K562 (cell line): ENCODE measurements at regions not wholly inside any gene's neighbourhood (a gene's known extent, or its start where the extent isn't known, plus 50 kb on each side); places are given as distances from the start of the nearest gene placed in this dataset.

Experiments used
- ATAC-seq: fragments of 200-7000 bp; cut with Tn5 transposase; 3 replicates; pipeline ENCODE4 v1.9.1; 2020; ENCODE audit warnings: moderate library complexity
- BruUV-seq: library from RNA; stranded (reverse); fragments of 400-500 nt; replicated peaks from 2 replicates; lab custom pipeline; 2021; lab: Mats Ljungman, UMichigan
- CTCF ChIA-PET: fragments of 300-600 bp; formaldehyde crosslinking; extraction: SDS; loops from one replicate; lab custom pipeline; 2021; ENCODE audit warnings: low intra/inter-chr PET ratio; lab: Yijun Ruan, JAX
- POLR2A ChIA-PET: fragments of 300-600, 350-650 bp; sonication (Branson Sonifier 250); formaldehyde crosslinking; extraction: SDS; loops from one replicate; lab custom pipeline; 2021; ENCODE audit warnings: antibody characterized with exemption, inconsistent platforms; lab: Yijun Ruan, JAX
- DNase-seq, 4 experiments: peaks; one replicate each; pipeline versions ENCODE4 v3.0.0 to v3.0.0-alpha.2; 2011 to 2018; ENCODE audit warnings: low spot score in 3 of 4, mixed read lengths in 3 of 4; ENCODE audit errors: extremely low read depth in 1 of 4
- FAIRE-seq: peaks from 2 replicates; lab custom pipeline; 2011; peaks lifted over from hg19 to GRCh38; lab: Jason Lieb, UNC
- H2AFZ ChIP-seq: 2 replicates; pipeline ENCODE4 v1.6.0; 2011; ENCODE audit warnings: low read depth, low read length, control low read depth, inconsistent platforms
- H3K27ac ChIP-seq: fragments of 200-600 bp; 3 replicates; pipeline ENCODE4 v1.8.0; 2011; ENCODE audit warnings: low read depth, mild to moderate bottlenecking, control low read depth, inconsistent platforms, low read length, moderate library complexity, mixed read lengths; ENCODE audit errors: extremely low read depth
- H3K27me3 ChIP-seq, 2 experiments: fragments of 300-600 bp in 1 of 2; 2 replicates in 1 of 2; 3 replicates in 1 of 2; pipeline versions ENCODE4 v1.6.0 to v1.8.0; 2011; ENCODE audit warnings: inconsistent platforms in 2 of 2, low read length in 2 of 2, mild to moderate bottlenecking in 1 of 2, mixed read lengths in 1 of 2, moderate library complexity in 1 of 2; ENCODE audit not compliant: control insufficient read depth in 2 of 2, insufficient read depth in 2 of 2
- H3K36me3 ChIP-seq: fragments of 300-600 bp; 3 replicates; pipeline ENCODE4 v1.8.0; 2011; ENCODE audit warnings: mild to moderate bottlenecking, low read length, inconsistent platforms; ENCODE audit not compliant: control insufficient read depth, insufficient read depth
- H3K4me1 ChIP-seq, 2 experiments: fragments of 200-600 bp in 1 of 2; replicated peaks in 1 of 2; 2 replicates in 1 of 2; 3 replicates in 1 of 2; pipeline versions ENCODE4 v1.5.1 to v1.8.0; 2011; ENCODE audit warnings: inconsistent platforms in 2 of 2, low read length in 2 of 2, mild to moderate bottlenecking in 1 of 2, mixed read lengths in 1 of 2, moderate library complexity in 1 of 2; ENCODE audit not compliant: control insufficient read depth in 2 of 2, insufficient read depth in 2 of 2
- H3K4me2 ChIP-seq: 2 replicates; pipeline ENCODE4 v1.6.1; 2011; ENCODE audit warnings: low read length, control low read depth, inconsistent platforms, mixed read lengths; ENCODE audit not compliant: insufficient read depth
- H3K4me3 ChIP-seq: fragments of 200-600 bp; sonication (generic), shearing (Covaris generic); 2 replicates; pipeline ENCODE4 v1.5.1; 2016; ENCODE audit warnings: control low read depth, inconsistent platforms
- H3K79me2 ChIP-seq: fragments of 200-600 bp; 3 replicates; pipeline ENCODE4 v1.8.0; 2011; ENCODE audit warnings: low read length, inconsistent platforms; ENCODE audit not compliant: control insufficient read depth, insufficient read depth
- H3K9ac ChIP-seq, 2 experiments: 2 replicates each; pipeline versions ENCODE4 v1.6.0 to v1.6.1; 2011; ENCODE audit warnings: low read depth in 2 of 2, low read length in 2 of 2, control low read depth in 1 of 2, inconsistent platforms in 1 of 2, mild to moderate bottlenecking in 1 of 2, mixed read lengths in 1 of 2; ENCODE audit not compliant: insufficient read depth in 1 of 2
- H3K9me1 ChIP-seq: one replicate; pipeline ENCODE4 v1.6.0; 2011; ENCODE audit warnings: inconsistent platforms, mild to moderate bottlenecking, low read length, moderate library complexity; ENCODE audit not compliant: control insufficient read depth, insufficient read depth
- H3K9me3 ChIP-seq: replicated peaks from 2 replicates; pipeline ENCODE4 v1.5.1; 2011; ENCODE audit warnings: low read depth, low read length, inconsistent platforms; ENCODE audit not compliant: control insufficient read depth, insufficient read depth
- H4K20me1 ChIP-seq: replicated peaks from 2 replicates; pipeline ENCODE4 v1.6.1; 2011; ENCODE audit warnings: low read length, inconsistent platforms, mixed read lengths; ENCODE audit not compliant: control insufficient read depth, insufficient read depth
- EZH2 ChIP-seq: IDR thresholded peaks from 2 replicates; pipeline ENCODE4 v1.6.1; 2012; ENCODE audit warnings: low read depth, mild to moderate bottlenecking, inconsistent platforms, low read length, borderline replicate concordance
- FOS ChIP-seq: IDR thresholded peaks from 3 replicates; pipeline ENCODE4 v1.6.1; 2011; ENCODE audit not compliant: insufficient read length; ENCODE audit errors: extremely low read depth
- HNRNPLL ChIP-seq: fragments of 200-400 bp; formaldehyde crosslinking; IDR thresholded peaks from 2 replicates; pipeline ENCODE4 v1.6.1; 2017; ENCODE audit warnings: low read length, low read depth, mild to moderate bottlenecking; ENCODE audit not compliant: poor library complexity, severe bottlenecking
- NFATC3 ChIP-seq: fragments of 450-650 bp; IDR thresholded peaks from 2 replicates; pipeline ENCODE4 v1.6.1; 2017; ENCODE audit warnings: mild to moderate bottlenecking
- SOX6 ChIP-seq: fragments of 450-650 bp; IDR thresholded peaks from 2 replicates; pipeline ENCODE4 v1.6.1; 2014; ENCODE audit warnings: mild to moderate bottlenecking
- THRA ChIP-seq: fragments of 450-650 bp; IDR thresholded peaks from 2 replicates; pipeline ENCODE4 v1.6.1; 2017; ENCODE audit warnings: mild to moderate bottlenecking, moderate library complexity
- ZNF124 ChIP-seq: sonication (generic); formaldehyde crosslinking; IDR thresholded peaks from 2 replicates; pipeline ENCODE4 v1.8.1; 2022; ENCODE audit warnings: missing genetic modification reagents
- ZNF586 ChIP-seq: fragments of 450-650 bp; formaldehyde crosslinking; conservative IDR thresholded peaks from 2 replicates; pipeline ENCODE4 v1.4.0; 2020; ENCODE audit warnings: mild to moderate bottlenecking, moderate library complexity
- ZNF830 ChIP-seq: fragments of 250-450 bp; sonication (Bioruptor Pico); IDR thresholded peaks from 2 replicates; pipeline ENCODE4 v1.5.0; 2021; ENCODE audit warnings: mild to moderate bottlenecking
- WGBS: fragments of 100-300 bp; shearing (Covaris generic); methylation state at CpG from one replicate; pipeline ENCODE4 v1.1.6; 2016; ENCODE audit warnings: low coverage, mixed read lengths; ENCODE audit not compliant: insufficient coverage; ENCODE audit errors: missing lambda C conversion rate; 5-methylcytosine and 5-hydroxymethylcytosine counted together
- in situ Hi-C: fragments of 300-500 bp; cut with MboI; formaldehyde crosslinking; loops from 4 replicates; pipeline ENCODE4 v1.15.0; 2018; ENCODE audit warnings: inconsistent platforms, mixed read lengths
- intact Hi-C: fragments of 100-400 bp; cut with micrococcal nuclease; formaldehyde crosslinking; loops from 2 replicates; pipeline ENCODE4 v1.14.2; 2022

- DNase-seq: no peak
- Histone ChIP-seq H3K27ac (no peak overlapping the region), H3K4me3 (no peak overlapping the region), H3K9ac (no peak overlapping the region), H3K9me1 (no peaks in the 10 kb centered on the region), H3K27me3 (peaks cover 0 to 5% of the 10 kb centered on the region in 2 experiments; a peak in 1 of 5 replicates), H3K9me3 (no peaks in the 10 kb centered on the region), H3K36me3 (no peaks in the 10 kb centered on the region), H3K4me1 (no peaks in the 10 kb centered on the region), H2AFZ (no peak overlapping the region), H3K79me2 (no peaks in the 10 kb centered on the region), H4K20me1 (no peaks in the 10 kb centered on the region), H3K4me2 (no peak overlapping the region)
- intact Hi-C loops: no loop called here
- CTCF ChIA-PET: no interaction called here
- TF ChIP-seq ZNF124 (no peak), NFATC3 (no peak), EZH2 (no peak), ZNF830 (CRISPR knock-in tag) (no peak), FOS (no peak), SOX6 (no peak), HNRNPLL (no peak), THRA (no peak), ZNF586 (CRISPR knock-in tag) (no peak)
- ATAC-seq: no peak
- POLR2A ChIA-PET: no interaction called here
- no peak for FAIRE-seq
- WGBS: 0% methylated on average over 6 of the region's 17 CpGs
- BruUV-seq: no TSS peak
- in situ Hi-C loops: no loop called here
These were observed 907.7 kb downstream of the BRD1 start for GRCh38 chr22:48919851-48920589.
